HG03442 (cell line): ENCODE measurements at regions not wholly inside any gene's neighbourhood (a gene's known extent, or its start where the extent isn't known, plus 50 kb on each side); places are given as distances from the start of the nearest gene placed in this dataset.
"Not testable (repeated sequence)": the region's sequence is repeated elsewhere in the genome, so short reads cannot be mapped to it uniquely, and the experiment has no call there.

Source experiments
- ATAC-seq: cut with Tn5 transposase; IDR thresholded peaks from one replicate; pipeline ENCODE4 v1.9.1; 2021; ENCODE audit warnings: mild to moderate bottlenecking, moderate library complexity; ENCODE audit not compliant: unreplicated experiment

GRCh38 chr5:52255308-52255707 is 532.4 kb upstream of the ITGA1 start:
- no peak for ATAC-seq

- no peak for ATAC-seq
Measured at GRCh38 chr5:52262844-52263243, 524.9 kb upstream of the ITGA1 start.

DNA sequence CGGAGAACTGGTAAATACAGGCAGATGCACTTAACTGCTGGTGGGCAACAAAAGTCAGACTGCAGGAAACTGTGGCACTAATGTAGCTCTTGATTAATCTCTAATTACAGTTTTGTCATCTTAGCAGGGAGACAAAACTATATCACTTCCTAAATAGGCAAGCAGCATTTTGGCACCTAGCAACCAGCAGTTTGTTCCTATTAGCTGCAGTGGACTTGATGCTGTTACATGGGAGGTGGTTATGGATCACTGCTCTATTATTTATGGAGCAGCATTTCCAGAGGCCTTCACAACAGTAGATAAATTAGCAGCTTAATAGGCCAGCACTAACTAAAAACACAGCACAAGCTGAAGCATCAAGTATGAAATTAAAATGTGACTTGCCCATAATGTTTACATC is 518.3 kb upstream of the ITGA1 start:
- ATAC-seq, result no peak

GRCh38 chr5:52269859-52270258 is 517.9 kb upstream of the ITGA1 start:
- no peak for ATAC-seq

- no peak for ATAC-seq
Measured at GRCh38 chr5:52275639-52276038, 512.1 kb upstream of the ITGA1 start.

GRCh38 chr5:52277101-52277500 is 510.6 kb upstream of the ITGA1 start:
- ATAC-seq, result no peak

- ATAC-seq, result no peak
Measured at GRCh38 chr5:52282647-52283046, 505.1 kb upstream of the ITGA1 start.

DNA sequence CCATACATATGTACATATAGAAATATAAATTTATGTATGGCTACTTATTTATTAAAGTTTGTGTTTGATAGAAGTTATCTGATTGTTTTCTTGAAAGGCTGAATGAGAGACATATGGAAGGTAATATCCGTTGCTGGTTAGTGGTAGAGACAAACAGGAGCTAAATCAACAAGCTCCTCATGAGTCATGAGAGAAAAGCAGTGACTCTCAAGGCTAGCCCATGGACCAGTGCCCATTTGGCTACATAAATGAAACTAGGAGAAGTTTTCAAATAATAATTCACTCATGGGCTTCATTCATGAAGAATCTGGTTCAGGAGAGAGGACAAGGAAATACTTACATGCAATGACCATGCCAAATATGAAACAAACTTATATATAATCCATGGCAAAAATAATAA is 504.5 kb upstream of the ITGA1 start:
- ATAC-seq, result no peak

- ATAC-seq, result no peak
Measured at GRCh38 chr5:52300703-52301372, 486.9 kb upstream of the ITGA1 start.

GRCh38 chr5:52304816-52305215 is 482.9 kb upstream of the ITGA1 start:
- ATAC-seq, result not testable (repeated sequence)

DNA sequence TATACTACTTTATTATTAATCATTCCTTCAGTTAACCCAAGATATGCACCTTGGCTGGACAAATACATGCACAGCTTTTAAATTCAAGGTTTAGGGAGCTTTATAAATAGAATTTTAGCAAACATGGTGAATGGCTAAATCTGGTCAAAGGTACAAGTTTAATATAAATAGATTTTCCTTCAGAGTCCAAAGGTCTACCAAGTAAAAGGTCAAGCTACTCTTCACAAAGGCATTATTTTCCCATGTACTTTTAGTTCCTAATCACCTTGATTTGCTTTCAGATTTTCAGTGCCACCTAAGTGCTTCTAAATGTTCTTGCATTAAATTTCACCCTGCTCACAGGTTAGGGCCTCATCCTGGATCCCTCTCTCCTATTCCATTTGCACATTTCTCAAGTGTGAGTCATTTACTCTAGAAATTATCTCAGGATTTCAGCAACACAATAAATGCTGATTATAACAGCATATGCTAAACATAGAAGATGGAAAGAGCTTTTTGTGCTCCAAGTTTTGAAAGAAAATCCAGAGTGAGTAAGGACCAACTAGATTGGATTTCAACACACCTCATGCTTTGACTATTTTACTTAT is 459.4 kb upstream of the ITGA1 start:
- ATAC-seq, result no peak

DNA sequence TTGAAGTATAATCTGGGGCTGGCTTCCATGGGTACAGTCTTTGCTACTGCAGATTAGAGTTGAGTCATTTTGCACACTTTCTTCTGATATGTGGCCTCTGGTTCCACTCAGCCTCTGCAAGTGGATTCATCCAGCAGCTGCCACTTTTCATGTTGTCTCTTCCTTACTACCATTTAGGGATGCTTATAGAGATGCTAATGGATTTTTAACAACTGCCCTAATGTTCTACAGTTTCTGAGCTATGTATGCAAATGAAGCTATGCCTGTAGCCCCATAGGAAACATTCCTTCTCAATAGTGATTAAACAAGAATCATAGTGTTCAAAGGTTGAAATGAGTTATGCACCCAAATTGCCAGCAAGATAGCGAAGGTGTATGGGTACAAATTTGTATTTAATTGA is 456.0 kb upstream of the ITGA1 start:
- no peak for ATAC-seq

- no peak for ATAC-seq
Measured at GRCh38 chr5:52334367-52334766, 453.3 kb upstream of the ITGA1 start.

- ATAC-seq, result no peak
Measured at GRCh38 chr5:52339285-52339684, 448.4 kb upstream of the ITGA1 start.

- ATAC-seq, result no peak
Measured at GRCh38 chr5:52342361-52342760, 445.4 kb upstream of the ITGA1 start.

DNA sequence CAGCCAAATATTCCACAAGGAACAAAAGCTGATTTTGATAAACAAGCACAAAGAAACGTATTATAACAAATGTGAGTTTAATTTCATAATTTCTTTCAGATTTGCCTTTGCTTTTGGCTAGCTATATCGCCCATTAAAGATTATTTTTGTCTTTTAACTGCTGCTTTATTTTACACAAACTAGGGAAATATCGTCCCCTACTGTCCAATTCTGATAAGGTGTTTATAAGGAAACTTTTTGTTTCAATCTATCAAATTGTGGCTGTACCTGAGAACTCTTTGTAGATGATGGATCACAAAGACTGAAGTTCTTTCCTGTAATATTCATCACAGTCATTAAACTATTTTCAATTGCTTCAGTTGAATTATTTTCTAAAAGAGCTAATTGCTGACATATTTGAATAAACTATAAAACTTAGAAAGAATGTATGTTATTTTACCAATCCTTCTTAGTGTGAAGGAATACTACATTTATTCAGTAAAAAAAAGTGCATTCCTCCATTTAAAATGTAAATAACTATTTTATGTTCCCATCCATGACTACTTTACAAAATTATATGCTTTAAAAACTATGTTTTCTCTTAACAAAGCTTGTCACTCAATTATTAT is 431.3 kb upstream of the ITGA1 start:
- no peak for ATAC-seq

DNA sequence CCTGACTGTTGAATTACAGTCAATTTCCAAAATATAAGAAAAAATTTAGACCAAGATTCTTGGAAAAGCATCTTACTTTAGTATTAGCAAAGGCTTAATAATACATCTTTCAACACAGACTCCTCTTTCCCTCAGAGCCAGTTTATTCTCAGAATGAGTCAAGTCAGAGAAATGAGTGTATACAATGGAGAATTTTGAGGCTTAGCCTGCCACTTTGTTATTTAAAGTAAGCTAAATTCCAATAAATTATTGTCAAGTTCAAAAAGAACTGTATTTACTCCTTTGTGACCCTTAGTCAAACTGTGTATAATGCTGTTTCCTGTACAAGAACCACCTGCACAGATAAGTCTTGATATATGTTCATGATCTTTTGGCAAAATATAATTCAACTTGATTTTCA is 428.5 kb upstream of the ITGA1 start:
- no peak for ATAC-seq

DNA sequence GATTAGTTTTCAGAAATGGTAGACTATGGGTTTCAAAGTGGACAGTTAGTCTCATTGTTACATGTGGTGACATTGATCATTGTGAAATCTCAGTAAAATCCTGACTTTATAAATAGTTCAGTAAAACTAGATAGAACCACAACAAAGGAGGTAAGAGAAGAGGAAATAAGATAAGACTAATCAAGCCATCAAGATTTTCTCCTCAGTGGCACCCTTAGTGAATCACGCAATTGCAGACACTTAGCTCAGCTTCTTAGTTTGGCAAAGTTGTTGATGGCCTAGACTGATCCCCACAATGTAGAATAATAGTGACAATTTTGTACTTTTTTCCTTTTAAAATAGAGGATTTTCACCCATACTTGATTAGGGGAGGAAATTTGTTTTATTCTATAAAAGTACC is 426.7 kb upstream of the ITGA1 start:
- no peak for ATAC-seq

- no peak for ATAC-seq
Measured at GRCh38 chr5:52374286-52374685, 413.4 kb upstream of the ITGA1 start.

DNA sequence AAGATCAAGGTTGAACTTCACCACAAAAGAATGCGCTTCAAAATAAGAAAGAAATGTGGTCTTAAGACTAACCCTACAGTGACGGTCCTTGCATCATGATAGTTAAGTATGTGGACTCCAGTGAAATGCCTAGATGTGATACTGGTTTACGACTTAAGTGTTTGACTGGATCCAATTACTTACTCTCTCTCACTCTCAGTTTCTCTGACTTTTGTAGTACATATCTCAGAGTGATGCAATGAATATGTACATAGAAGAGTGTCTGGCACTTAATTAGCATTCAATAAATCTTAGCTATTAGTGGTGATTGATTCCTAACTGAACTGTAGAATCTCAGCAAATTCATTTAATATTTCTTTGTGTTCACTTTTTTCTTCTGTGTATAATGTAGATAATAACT is 411.7 kb upstream of the ITGA1 start:
- ATAC-seq, result no peak

GRCh38 chr5:52376592-52376991 is 411.1 kb upstream of the ITGA1 start:
- ATAC-seq, result no peak

DNA sequence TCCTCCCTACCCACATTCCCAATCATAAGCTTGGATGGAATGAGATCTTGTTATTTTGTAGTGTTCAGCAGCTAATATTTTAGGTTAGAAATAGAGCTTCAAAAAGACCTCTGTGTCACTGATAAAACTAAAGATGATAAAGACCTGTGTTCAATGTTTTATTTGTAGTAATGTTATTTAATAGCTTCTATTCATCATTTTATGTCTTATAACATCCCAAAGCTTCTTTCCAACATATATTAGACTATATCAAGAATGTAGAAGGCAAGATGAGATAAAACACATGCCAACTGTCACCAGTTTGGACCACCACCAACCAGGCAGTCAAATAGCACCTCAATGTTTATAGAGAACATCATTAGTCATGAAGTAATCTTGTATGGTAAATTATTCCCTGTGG is 409.5 kb upstream of the ITGA1 start:
- no peak for ATAC-seq

GRCh38 chr5:52388349-52388748 is 399.4 kb upstream of the ITGA1 start:
- no peak for ATAC-seq
